B cell (primary cell): ENCODE measurements at regions not wholly inside any gene's neighbourhood (a gene's known extent, or its start where the extent isn't known, plus 50 kb on each side); places are given as distances from the start of the nearest gene placed in this dataset.

Source experiments
- CTCF ChIP-seq: fragments of 200-600 bp; IDR thresholded peaks from one replicate; pipeline ENCODE4 v1.8.0; 2022; ENCODE audit warnings: antibody characterized with exemption, mild to moderate bottlenecking
- EZH2 ChIP-seq: IDR thresholded peaks from 2 replicates; pipeline ENCODE4 v1.6.1; 2012; ENCODE audit warnings: borderline replicate concordance, low read depth, mild to moderate bottlenecking, moderate library complexity, low read length; ENCODE audit not compliant: insufficient read depth, poor library complexity, severe bottlenecking

- no peak for TF ChIP-seq CTCF
- TF ChIP-seq EZH2: no peak
These were observed 1288.2 kb upstream of the CRIM1 start for GRCh38 chr2:35067420-35067819.
